ENCODE measurements at regions not wholly inside any gene's neighbourhood (a gene's known extent, or its start where the extent isn't known, plus 50 kb on each side); places are given as distances from the start of the nearest gene placed in this dataset.
"Not testable (repeated sequence)": the region's sequence is repeated elsewhere in the genome, so short reads cannot be mapped to it uniquely, and the experiment has no call there.

DNA sequence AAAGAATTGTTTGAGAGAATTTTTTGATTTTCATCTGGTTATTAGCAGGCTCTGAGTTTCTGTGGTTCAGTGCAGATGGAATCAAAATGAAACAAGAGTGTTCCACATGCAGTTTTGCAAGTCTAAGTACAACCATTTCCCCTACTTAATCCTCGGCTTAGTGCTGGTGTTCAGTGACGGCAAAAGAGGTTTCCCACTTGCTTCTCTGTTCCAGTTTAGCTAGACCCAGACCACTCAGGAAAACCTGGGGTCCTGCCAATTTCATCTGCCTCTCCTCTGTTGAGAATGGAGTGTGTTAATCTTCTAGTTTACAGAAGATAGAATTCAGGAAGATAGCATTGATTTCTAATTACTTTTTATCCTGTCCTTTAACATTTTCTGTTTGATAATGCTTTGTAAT lies 996.2 kb upstream of the FANCL start:
- intact Hi-C loops (cut with micrococcal nuclease) = no loop called here
- Mint-ChIP-seq H3K9me3 (no peaks in the 10 kb centered on the region), H3K4me1 (ENCODE audit: low read depth) (no peaks in the 10 kb centered on the region), H3K27me3 (no peaks in the 10 kb centered on the region), H3K27ac (no peak overlapping the region), H3K36me3 (no peaks in the 10 kb centered on the region), H3K4me3 (no peak overlapping the region)
- ChIA-PET POLR2A (no interaction called here), CTCF (no interaction called here)
- no peak for DNase-seq

DNA sequence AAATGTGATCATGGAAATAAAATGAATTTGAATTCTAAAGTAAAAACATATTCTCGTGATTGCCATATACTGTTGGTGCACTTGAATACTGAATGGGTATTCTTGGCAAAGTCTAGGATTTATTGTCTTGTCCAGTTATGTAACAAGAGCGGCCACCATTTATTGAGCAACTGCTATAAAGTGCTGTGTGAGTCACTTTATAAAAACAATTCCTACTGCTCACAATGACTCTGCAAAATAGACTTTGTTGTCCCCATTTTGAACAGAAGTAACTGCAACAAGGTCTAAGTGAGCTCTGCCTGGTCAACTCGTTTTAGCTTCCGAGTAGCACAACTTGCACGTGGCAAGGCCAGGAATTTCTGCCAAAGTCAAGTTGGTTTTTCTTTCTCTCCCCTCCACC lies 995.6 kb upstream of the FANCL start:
- Mint-ChIP-seq H3K27me3 (no peaks in the 10 kb centered on the region), H3K9me3 (no peaks in the 10 kb centered on the region), H3K27ac (no peak overlapping the region), H3K36me3 (no peaks in the 10 kb centered on the region), H3K4me3 (no peak overlapping the region), H3K4me1 (ENCODE audit: low read depth) (no peaks in the 10 kb centered on the region)
- ChIA-PET POLR2A (no interaction called here), CTCF (no interaction called here)
- DNase-seq = no peak
- intact Hi-C loops (cut with micrococcal nuclease) = no loop called here

DNA sequence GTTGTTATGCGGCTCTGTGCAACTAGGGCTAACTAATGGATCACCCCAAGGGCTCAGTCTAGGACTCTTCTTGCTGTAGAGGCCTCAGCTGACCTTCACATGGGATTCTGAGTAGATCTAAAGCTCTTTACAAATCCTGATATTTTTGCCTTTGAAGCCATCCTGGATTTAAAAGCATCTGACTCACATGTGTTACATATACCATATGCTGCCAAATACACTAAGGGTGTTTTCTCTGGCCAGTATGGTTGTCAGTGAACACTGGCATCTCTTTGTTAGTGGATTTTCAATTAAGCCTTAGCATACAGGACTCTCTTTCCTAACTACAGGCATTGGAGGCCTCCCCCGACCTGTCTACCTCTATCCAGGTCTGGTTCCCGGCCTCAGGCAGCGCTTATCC lies 992.8 kb upstream of the FANCL start:
- no peak overlapping the region for H3K4me3 Mint-ChIP-seq
- intact Hi-C loops (cut with micrococcal nuclease) = no loop called here
- no peaks in the 10 kb centered on the region for H3K4me1 Mint-ChIP-seq (ENCODE audit: low read depth)
- ChIA-PET CTCF (no interaction called here), POLR2A (no interaction called here)
- H3K27me3 Mint-ChIP-seq = no peaks in the 10 kb centered on the region
- H3K9me3 Mint-ChIP-seq = no peaks in the 10 kb centered on the region
- no peaks in the 10 kb centered on the region for H3K36me3 Mint-ChIP-seq
- no peak for DNase-seq
- H3K27ac Mint-ChIP-seq = no peak overlapping the region

DNA sequence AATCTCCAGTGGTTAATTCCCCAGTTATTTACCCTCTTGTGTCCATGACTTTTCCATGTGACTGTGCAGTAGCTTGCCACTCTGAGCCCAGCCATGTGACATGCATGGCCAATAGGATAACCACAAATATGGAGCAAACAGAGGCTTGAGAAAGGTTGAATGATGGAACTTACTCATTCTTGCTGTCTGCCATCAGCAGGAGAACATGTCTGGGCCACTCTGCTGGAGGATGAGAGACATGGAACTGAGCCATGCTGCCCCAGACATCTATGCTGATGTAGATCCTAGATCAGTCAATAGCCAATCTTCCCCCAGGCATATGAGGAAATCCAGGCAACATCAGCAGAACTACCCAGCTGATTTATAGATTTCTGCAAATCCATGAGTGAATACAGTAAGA lies 992.3 kb upstream of the FANCL start:
- H3K36me3 Mint-ChIP-seq = no peaks in the 10 kb centered on the region
- H3K4me1 Mint-ChIP-seq (ENCODE audit: low read depth) = no peaks in the 10 kb centered on the region
- no peaks in the 10 kb centered on the region for H3K9me3 Mint-ChIP-seq
- intact Hi-C loops (cut with micrococcal nuclease) = no loop called here
- no peaks in the 10 kb centered on the region for H3K27me3 Mint-ChIP-seq
- no peak overlapping the region for H3K4me3 Mint-ChIP-seq
- DNase-seq = no peak
- CTCF ChIA-PET = no interaction called here
- no peak overlapping the region for H3K27ac Mint-ChIP-seq
- POLR2A ChIA-PET = no interaction called here

DNA sequence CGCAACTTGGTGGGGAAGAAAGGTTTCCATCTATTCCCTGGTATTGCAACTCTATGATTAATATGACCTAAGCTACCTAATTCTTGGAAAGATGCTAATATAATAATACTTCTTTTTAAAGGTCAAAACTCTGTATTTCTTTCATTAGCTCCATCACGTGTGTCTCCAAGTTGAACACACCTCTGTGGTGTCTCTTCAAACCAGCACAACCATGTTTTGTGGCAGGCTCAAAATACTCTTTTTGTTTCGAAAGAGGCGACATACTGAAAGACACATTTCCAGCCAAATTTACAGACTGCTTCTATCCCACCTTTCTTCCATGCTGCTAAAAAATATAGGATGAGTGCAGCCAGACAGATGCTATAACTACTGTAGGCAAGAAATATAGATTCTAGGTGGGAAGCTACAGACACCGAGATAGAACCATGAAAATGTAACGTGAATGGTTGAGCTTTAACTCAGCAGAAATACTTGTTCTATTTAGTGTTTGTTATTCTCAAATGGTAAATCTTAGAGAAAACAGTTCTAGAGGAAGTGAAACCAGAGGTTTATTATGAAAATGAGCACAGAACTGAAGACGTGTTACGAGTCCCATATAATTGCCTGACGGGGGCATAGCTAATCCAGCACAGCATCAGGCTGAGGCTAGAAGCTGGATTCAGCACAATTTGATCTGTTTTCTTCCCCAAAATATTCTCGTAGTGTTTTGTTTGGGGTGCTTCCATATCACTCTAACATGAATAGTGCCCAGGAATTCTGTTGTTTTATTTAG lies 991.5 kb upstream of the FANCL start:
- H3K9me3 Mint-ChIP-seq = no peaks in the 10 kb centered on the region
- DNase-seq = no peak
- no peaks in the 10 kb centered on the region for H3K4me1 Mint-ChIP-seq (ENCODE audit: low read depth)
- ChIA-PET CTCF (no interaction called here), POLR2A (no interaction called here)
- no peak overlapping the region for H3K27ac Mint-ChIP-seq
- H3K27me3 Mint-ChIP-seq = no peaks in the 10 kb centered on the region
- intact Hi-C loops (cut with micrococcal nuclease) = no loop called here
- no peak overlapping the region for H3K4me3 Mint-ChIP-seq
- H3K36me3 Mint-ChIP-seq = no peaks in the 10 kb centered on the region

DNA sequence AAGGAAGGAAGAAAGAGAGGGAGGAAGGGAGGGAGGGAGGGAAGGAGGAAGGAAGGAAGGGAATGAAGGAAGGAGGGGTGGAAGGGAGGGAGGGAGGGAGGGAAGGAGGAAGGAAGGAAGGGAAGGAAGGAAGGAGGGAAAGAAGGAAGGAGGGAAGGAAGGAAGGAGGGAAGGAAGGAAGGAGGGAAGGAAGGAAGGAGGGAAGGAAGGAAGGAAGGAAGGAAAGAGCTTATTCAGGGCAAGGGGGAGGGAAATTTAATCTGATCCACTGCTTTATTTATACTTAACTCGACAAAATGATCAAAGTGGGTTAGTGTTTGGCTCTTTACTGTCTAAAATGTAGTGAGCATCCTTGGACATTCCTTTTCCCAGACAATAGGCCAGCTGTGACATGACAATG lies 985.2 kb upstream of the FANCL start:
- not testable (repeated sequence) for H3K4me3 Mint-ChIP-seq

DNA sequence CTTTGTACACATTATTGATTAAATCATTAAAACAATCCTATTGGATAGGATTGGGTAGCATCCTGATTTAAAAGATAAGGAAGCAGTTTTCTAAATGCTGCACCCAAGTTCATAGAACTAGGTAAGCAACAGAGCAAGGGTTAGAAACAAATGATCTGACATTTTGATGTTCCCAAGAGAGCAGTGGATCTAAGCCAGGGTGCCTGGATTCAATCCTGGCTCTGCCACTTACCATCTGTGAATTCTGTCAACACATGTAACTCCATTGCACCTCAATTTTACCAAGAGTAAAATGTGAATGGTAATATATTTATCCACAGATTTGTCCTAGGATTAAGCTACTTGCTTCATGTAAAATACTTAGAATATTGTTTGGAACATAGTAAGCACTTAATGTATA lies 982.6 kb upstream of the FANCL start:
- CTCF ChIA-PET = no interaction called here
- no peak overlapping the region for H3K4me3 Mint-ChIP-seq

More for the DNA sequence above, 985.2 kb upstream of the FANCL start:
- intact Hi-C loops (cut with micrococcal nuclease); H3K9me3 Mint-ChIP-seq; DNase-seq; H3K27me3 Mint-ChIP-seq; H3K27ac Mint-ChIP-seq; POLR2A ChIA-PET; H3K36me3 Mint-ChIP-seq; CTCF ChIA-PET; H3K4me1 Mint-ChIP-seq (ENCODE audit: low read depth): not testable (repeated sequence)

DNA sequence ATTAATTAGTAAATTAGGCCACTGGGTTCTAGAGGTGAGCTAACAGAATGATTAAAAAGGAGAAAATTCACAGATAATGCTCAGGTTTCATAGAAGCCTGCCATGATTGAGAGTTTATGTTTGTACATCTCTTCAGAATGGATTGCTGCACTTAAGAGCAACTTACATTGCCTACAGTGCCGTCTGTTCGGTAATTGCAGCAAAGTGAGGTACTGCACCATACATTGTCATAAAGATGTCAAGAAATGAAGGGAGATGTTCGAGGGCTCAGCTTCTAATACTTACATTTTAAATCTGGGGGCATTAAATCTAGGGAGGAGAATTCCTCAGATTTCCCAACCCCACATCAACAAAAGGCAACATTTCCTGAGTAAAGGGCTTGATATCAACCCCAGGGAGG lies 976.2 kb upstream of the FANCL start:
- POLR2A ChIA-PET = no interaction called here
- H3K4me1 Mint-ChIP-seq (ENCODE audit: low read depth) = no peaks in the 10 kb centered on the region
- no peaks in the 10 kb centered on the region for H3K9me3 Mint-ChIP-seq
- no peaks in the 10 kb centered on the region for H3K27me3 Mint-ChIP-seq
- no peak for DNase-seq
- intact Hi-C loops (cut with micrococcal nuclease) = no loop called here
- CTCF ChIA-PET = no interaction called here
- no peak overlapping the region for H3K4me3 Mint-ChIP-seq
- H3K36me3 Mint-ChIP-seq = no peaks in the 10 kb centered on the region
- no peak overlapping the region for H3K27ac Mint-ChIP-seq

More for the DNA sequence above, 982.6 kb upstream of the FANCL start:
- H3K9me3 Mint-ChIP-seq = no peaks in the 10 kb centered on the region
- no peak overlapping the region for H3K27ac Mint-ChIP-seq
- no peaks in the 10 kb centered on the region for H3K27me3 Mint-ChIP-seq
- H3K4me1 Mint-ChIP-seq (ENCODE audit: low read depth) = no peaks in the 10 kb centered on the region
- H3K36me3 Mint-ChIP-seq = no peaks in the 10 kb centered on the region
- no peak for DNase-seq
- POLR2A ChIA-PET = no interaction called here
- intact Hi-C loops (cut with micrococcal nuclease) = no loop called here

DNA sequence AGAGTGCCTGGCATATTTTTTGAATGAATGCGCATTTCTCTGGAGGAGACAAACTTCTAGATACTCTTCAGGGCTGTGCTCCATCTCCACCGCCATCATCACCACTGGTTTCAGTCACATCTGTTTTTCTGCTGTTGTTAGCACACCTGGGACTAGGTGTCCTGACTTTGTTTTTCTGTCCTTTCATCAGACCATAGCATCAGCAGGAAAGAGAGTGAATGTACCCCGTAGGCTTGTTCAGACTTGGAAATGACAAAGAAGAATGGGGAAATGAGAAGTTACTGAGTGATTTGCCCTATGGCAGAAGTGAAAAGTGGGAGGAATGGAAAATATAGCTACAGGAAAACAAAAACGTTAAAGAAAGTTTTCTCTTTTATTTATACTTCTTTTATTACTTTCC lies 965.2 kb upstream of the FANCL start:
- no peaks in the 10 kb centered on the region for H3K27me3 Mint-ChIP-seq
- ChIA-PET POLR2A (no interaction called here), CTCF (no interaction called here)
- H3K4me3 Mint-ChIP-seq = no peak overlapping the region
- no peaks in the 10 kb centered on the region for H3K36me3 Mint-ChIP-seq
- no peaks in the 10 kb centered on the region for H3K9me3 Mint-ChIP-seq
- DNase-seq = no peak
- no peaks in the 10 kb centered on the region for H3K4me1 Mint-ChIP-seq (ENCODE audit: low read depth)
- intact Hi-C loops (cut with micrococcal nuclease) = no loop called here
- H3K27ac Mint-ChIP-seq = no peak overlapping the region

DNA sequence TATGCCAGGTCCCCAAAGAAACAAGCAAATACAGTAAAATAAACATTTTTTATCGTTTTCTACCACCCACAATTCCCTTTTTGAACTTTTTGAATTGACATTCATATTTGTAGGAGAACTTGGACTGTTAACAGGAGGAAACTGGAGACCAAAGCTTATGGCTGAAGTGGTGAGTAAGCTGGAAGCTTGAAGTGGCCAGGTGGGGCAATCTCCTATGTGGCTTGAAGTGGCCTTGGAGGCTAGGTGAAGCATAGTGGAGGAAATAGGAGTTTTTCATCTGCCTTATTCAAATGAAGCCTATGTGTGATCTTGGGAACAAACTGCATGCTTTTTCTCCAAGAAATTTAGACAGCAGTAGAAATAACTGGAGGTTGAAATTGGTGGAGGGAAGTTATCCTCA lies 962.9 kb upstream of the FANCL start:
- Mint-ChIP-seq H3K4me3 (no peak overlapping the region), H3K27ac (no peak overlapping the region), H3K4me1 (ENCODE audit: low read depth) (no peaks in the 10 kb centered on the region), H3K27me3 (no peaks in the 10 kb centered on the region), H3K9me3 (no peaks in the 10 kb centered on the region), H3K36me3 (no peaks in the 10 kb centered on the region)
- ChIA-PET CTCF (no interaction called here), POLR2A (no interaction called here)
- DNase-seq = no peak
- intact Hi-C loops (cut with micrococcal nuclease) = no loop called here

DNA sequence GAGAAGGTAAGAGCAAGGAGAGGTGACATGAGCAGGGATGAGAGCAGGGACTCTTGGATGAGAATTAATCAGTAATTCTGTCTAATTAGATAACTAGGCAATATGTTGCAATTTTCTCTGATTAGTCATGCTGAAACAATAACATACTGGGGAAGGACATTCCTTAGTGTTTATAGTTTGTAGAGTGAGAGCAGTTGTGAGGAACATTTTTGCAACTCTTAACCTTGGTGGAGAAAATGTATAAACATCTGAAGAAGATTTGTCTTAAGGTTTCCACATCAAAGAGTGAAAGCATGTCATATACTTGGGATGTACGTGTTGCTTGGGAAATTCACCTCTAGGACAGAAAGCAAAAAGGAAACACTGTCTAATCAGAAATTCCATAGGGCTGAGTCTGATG lies 955.4 kb upstream of the FANCL start:
- H3K4me3 Mint-ChIP-seq = no peak overlapping the region
- no peaks in the 10 kb centered on the region for H3K36me3 Mint-ChIP-seq
- no peaks in the 10 kb centered on the region for H3K9me3 Mint-ChIP-seq
- intact Hi-C loops (cut with micrococcal nuclease) = no loop called here
- POLR2A ChIA-PET = no interaction called here
- CTCF ChIA-PET = no interaction called here
- H3K27ac Mint-ChIP-seq = no peak overlapping the region
- no peaks in the 10 kb centered on the region for H3K27me3 Mint-ChIP-seq
- no peaks in the 10 kb centered on the region for H3K4me1 Mint-ChIP-seq (ENCODE audit: low read depth)
- DNase-seq = no peak

DNA sequence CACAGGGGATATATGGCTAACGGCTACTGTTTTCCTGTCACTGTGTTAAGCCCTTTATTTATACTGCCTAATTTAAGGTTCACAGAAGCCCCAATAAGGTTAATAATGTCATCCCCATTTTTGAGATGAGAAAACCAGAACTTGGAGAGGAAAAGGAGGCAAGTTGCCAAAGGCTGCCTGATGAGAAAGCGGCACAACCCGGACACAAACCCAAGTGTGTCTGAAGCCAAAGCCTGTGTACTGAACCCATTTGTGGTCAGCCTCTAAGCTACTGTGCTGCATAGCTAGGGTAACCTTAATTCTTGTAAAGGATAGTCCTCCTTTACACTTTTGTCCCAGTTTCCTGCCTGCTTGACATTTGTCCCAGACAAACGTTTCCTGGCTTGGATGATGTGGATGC lies 954.7 kb upstream of the FANCL start:
- Mint-ChIP-seq H3K4me3 (no peak overlapping the region), H3K27me3 (no peaks in the 10 kb centered on the region), H3K36me3 (no peaks in the 10 kb centered on the region), H3K9me3 (no peaks in the 10 kb centered on the region), H3K27ac (no peak overlapping the region), H3K4me1 (ENCODE audit: low read depth) (no peaks in the 10 kb centered on the region)
- POLR2A ChIA-PET = no interaction called here
- no peak for DNase-seq
- CTCF ChIA-PET = no interaction called here
- intact Hi-C loops (cut with micrococcal nuclease) = no loop called here

DNA sequence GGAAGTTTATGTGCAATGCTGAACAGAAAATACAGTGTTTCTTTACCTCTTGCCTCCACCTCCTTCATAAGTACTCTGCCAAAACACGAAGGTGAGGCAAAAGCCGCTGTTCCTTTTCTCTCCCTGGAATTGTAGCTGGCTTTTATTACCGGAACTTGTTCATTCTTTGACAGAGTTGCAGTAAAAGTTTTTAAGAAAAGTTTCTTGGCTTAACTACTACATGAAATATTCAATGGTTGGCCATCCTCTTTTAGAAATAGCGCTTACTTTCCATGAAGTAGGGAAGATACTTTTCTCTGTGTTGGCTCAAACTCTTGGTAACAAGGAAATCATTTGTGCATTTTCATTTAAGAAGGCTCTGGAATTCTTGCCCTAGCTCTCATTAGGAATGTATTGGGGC lies 950.7 kb upstream of the FANCL start:
- H3K36me3 Mint-ChIP-seq = no peaks in the 10 kb centered on the region
- H3K4me3 Mint-ChIP-seq = no peak overlapping the region
- ChIA-PET CTCF (no interaction called here), POLR2A (no interaction called here)
- H3K27ac Mint-ChIP-seq = no peak overlapping the region
- no peak for DNase-seq
- H3K4me1 Mint-ChIP-seq (ENCODE audit: low read depth) = no peaks in the 10 kb centered on the region
- H3K9me3 Mint-ChIP-seq = no peaks in the 10 kb centered on the region
- intact Hi-C loops (cut with micrococcal nuclease) = no loop called here
- H3K27me3 Mint-ChIP-seq = no peaks in the 10 kb centered on the region

DNA sequence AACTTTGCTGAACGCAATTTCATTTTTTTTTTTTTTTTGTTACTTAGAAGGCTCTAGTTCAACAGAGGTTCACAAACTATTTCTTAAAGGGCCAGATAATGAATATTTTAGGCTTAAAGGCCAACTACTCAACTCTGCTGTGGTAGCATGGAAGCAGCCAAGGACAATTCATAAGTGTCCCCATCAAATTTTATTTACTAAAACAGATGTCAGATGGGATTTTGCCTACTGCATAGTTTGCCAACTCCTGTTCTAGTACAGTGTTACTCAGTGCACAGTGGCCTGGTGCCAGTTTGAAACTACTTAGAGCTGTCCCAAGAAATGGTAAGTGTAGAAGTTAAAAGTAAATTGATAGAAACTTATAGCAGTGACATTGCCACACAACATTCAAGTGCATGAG lies 949.4 kb upstream of the FANCL start:
- Mint-ChIP-seq H3K27ac (no peak overlapping the region), H3K4me3 (no peak overlapping the region), H3K9me3 (no peaks in the 10 kb centered on the region), H3K4me1 (ENCODE audit: low read depth) (no peaks in the 10 kb centered on the region), H3K36me3 (no peaks in the 10 kb centered on the region), H3K27me3 (no peaks in the 10 kb centered on the region)
- POLR2A ChIA-PET = no interaction called here
- intact Hi-C loops (cut with micrococcal nuclease) = no loop called here
- CTCF ChIA-PET = no interaction called here
- DNase-seq = no peak
